ENCODE measurements at regions not wholly inside any gene's neighbourhood (a gene's known extent, or its start where the extent isn't known, plus 50 kb on each side); places are given as distances from the start of the nearest gene placed in this dataset.

DNA sequence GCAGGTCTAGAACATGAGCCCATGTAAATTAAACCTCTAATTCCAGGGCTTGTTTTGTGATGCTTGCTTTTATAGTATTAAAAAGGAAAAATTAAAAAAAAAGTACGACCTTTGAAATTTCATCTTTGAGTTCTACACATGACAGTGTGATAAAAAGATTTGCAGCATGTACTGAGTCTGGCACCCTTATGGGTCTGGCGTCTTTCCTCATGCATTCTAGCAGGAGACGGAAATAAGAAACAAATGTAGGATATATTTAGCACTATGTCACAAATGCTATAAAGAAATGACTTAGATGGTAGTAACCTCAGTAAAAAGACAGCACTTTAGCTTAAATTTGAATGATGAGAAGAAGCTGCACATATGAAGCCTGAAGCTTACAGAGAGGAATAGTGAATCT, 1474.3 kb upstream of the CDH6 start:
- no peak overlapping the region for H3K9ac ChIP-seq (ENCODE audit: low read length)
- H3K9me3 ChIP-seq (ENCODE audit: insufficient read depth, low read length): no peaks in the 10 kb centered on the region
- H3K79me2 ChIP-seq (ENCODE audit: low read length): no peaks in the 10 kb centered on the region
- H3K27ac ChIP-seq (ENCODE audit: low read length): no peak overlapping the region
- H4K20me1 ChIP-seq (ENCODE audit: insufficient read depth, low read length): no peaks in the 10 kb centered on the region
- no peak overlapping the region for H2AFZ ChIP-seq (ENCODE audit: low read depth, low read length)
- H3K27me3 ChIP-seq (ENCODE audit: low read depth, low read length): no peaks in the 10 kb centered on the region
- TF ChIP-seq, protein P1, sequence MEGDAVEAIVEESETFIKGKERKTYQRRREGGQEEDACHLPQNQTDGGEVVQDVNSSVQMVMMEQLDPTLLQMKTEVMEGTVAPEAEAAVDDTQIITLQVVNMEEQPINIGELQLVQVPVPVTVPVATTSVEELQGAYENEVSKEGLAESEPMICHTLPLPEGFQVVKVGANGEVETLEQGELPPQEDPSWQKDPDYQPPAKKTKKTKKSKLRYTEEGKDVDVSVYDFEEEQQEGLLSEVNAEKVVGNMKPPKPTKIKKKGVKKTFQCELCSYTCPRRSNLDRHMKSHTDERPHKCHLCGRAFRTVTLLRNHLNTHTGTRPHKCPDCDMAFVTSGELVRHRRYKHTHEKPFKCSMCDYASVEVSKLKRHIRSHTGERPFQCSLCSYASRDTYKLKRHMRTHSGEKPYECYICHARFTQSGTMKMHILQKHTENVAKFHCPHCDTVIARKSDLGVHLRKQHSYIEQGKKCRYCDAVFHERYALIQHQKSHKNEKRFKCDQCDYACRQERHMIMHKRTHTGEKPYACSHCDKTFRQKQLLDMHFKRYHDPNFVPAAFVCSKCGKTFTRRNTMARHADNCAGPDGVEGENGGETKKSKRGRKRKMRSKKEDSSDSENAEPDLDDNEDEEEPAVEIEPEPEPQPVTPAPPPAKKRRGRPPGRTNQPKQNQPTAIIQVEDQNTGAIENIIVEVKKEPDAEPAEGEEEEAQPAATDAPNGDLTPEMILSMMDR (IDR thresholded peaks at IDR 0.05; ENCODE audit: low read depth, low read length): no peak
- TF ChIP-seq EZH2phosphoT487 (IDR thresholded peaks at IDR 0.05; ENCODE audit: low read depth): no peak
- no peaks in the 10 kb centered on the region for H3K36me3 ChIP-seq (replicated peaks; ENCODE audit: low read depth, low read length)
- no peaks in the 10 kb centered on the region for H3K4me1 ChIP-seq (ENCODE audit: low read length)
- H3K4me3 ChIP-seq (ENCODE audit: low read length): no peak overlapping the region
- no peak overlapping the region for H3K4me2 ChIP-seq (ENCODE audit: low read length)

DNA sequence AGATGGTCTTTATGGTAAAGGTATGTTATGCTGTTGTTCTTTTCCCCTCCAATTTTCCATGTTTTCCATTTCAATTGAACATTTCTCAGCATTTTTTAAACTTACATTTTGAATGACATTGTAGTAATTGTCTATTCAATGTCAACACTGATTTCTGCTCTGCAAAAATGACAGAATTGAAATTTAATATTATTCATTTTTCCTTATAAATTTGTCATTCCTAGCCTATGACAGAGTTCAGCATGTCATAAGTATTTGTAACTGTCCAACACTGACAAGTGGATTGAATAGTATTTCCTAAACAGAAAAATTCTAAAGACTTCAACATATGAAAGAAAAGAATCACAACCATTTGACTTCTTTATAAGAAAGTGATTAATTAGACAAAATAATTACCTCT, 1478.3 kb upstream of the CDH6 start:
- H3K4me3 ChIP-seq (ENCODE audit: low read length): no peak overlapping the region
- H4K20me1 ChIP-seq (ENCODE audit: insufficient read depth, low read length): no peaks in the 10 kb centered on the region
- no peaks in the 10 kb centered on the region for H3K27me3 ChIP-seq (ENCODE audit: low read depth, low read length)
- H3K4me1 ChIP-seq (ENCODE audit: low read length): no peaks in the 10 kb centered on the region
- no peak overlapping the region for H2AFZ ChIP-seq (ENCODE audit: low read depth, low read length)
- H3K9me3 ChIP-seq (ENCODE audit: insufficient read depth, low read length): no peaks in the 10 kb centered on the region
- no peak overlapping the region for H3K4me2 ChIP-seq (ENCODE audit: low read length)
- no peaks in the 10 kb centered on the region for H3K36me3 ChIP-seq (replicated peaks; ENCODE audit: low read depth, low read length)
- H3K9ac ChIP-seq (ENCODE audit: low read length): no peak overlapping the region
- H3K27ac ChIP-seq (ENCODE audit: low read length): no peak overlapping the region
- H3K79me2 ChIP-seq (ENCODE audit: low read length): no peaks in the 10 kb centered on the region
- TF ChIP-seq, protein P1 (IDR thresholded peaks at IDR 0.05; ENCODE audit: low read depth, low read length): no peak
- TF ChIP-seq EZH2phosphoT487 (IDR thresholded peaks at IDR 0.05; ENCODE audit: low read depth): no peak

DNA sequence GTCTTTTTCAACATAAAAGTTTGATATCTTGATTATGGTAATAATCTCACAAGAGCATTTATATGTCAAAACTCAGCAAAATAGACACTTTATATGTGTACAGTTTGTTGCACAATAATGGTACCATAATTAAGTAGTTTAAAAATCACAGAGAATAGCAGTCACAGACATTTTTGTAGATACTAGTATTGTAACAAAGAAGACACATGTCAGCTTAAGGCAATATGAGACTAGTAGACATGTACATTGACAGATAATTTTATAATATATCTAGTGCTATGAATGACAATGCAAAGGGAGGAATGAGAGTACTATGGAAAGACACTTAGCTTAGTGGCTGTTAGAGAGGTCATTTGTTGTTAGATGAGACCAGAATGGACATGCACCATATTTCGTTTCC, 1490.6 kb upstream of the CDH6 start:
- TF ChIP-seq, protein P1 (IDR thresholded peaks at IDR 0.05; ENCODE audit: low read depth, low read length): no peak
- TF ChIP-seq EZH2phosphoT487 (IDR thresholded peaks at IDR 0.05; ENCODE audit: low read depth): no peak
- Histone ChIP-seq H2AFZ (ENCODE audit: low read depth, low read length) (no peak overlapping the region), H3K36me3 (replicated peaks; ENCODE audit: low read depth, low read length) (no peaks in the 10 kb centered on the region), H3K27me3 (ENCODE audit: low read depth, low read length) (no peaks in the 10 kb centered on the region), H3K9me3 (ENCODE audit: insufficient read depth, low read length) (no peaks in the 10 kb centered on the region), H3K9ac (ENCODE audit: low read length) (no peak overlapping the region), H4K20me1 (ENCODE audit: insufficient read depth, low read length) (no peaks in the 10 kb centered on the region), H3K79me2 (ENCODE audit: low read length) (no peaks in the 10 kb centered on the region), H3K4me1 (ENCODE audit: low read length) (no peaks in the 10 kb centered on the region), H3K4me3 (ENCODE audit: low read length) (no peak overlapping the region), H3K4me2 (ENCODE audit: low read length) (no peak overlapping the region), H3K27ac (ENCODE audit: low read length) (no peak overlapping the region)

DNA sequence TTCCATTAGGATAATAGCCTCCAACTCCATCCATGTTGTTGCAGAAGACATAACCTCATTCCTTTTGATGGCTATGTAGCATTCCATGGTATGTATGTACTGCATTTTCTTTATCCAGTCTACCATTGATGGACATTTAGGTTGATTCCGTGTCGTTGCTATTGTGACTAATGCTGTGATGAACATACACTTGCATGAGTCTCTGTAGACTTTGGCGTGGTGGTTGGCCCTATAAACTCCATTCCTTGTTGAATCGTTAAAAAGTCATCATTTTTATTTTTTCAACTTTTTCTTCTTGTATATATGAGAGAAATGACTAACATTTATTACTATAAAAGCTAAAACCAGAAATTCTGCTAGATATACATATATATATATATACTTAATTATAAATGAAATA, 1491.9 kb upstream of the CDH6 start:
- Histone ChIP-seq H3K4me1 (ENCODE audit: low read length) (no peaks in the 10 kb centered on the region), H3K36me3 (replicated peaks; ENCODE audit: low read depth, low read length) (no peaks in the 10 kb centered on the region), H2AFZ (ENCODE audit: low read depth, low read length) (no peak overlapping the region), H3K9ac (ENCODE audit: low read length) (no peak overlapping the region), H3K9me3 (ENCODE audit: insufficient read depth, low read length) (no peaks in the 10 kb centered on the region), H4K20me1 (ENCODE audit: insufficient read depth, low read length) (no peaks in the 10 kb centered on the region), H3K4me2 (ENCODE audit: low read length) (no peak overlapping the region), H3K4me3 (ENCODE audit: low read length) (no peak overlapping the region), H3K79me2 (ENCODE audit: low read length) (no peaks in the 10 kb centered on the region), H3K27me3 (ENCODE audit: low read depth, low read length) (no peaks in the 10 kb centered on the region), H3K27ac (ENCODE audit: low read length) (no peak overlapping the region)
- no peak for TF ChIP-seq EZH2phosphoT487 (IDR thresholded peaks at IDR 0.05; ENCODE audit: low read depth)
- TF ChIP-seq, protein P1 (IDR thresholded peaks at IDR 0.05; ENCODE audit: low read depth, low read length): no peak

Measured in OCI-LY3 (cell line).